ENCODE measurements at regions not wholly inside any gene's neighbourhood (a gene's known extent, or its start where the extent isn't known, plus 50 kb on each side); places are given as distances from the start of the nearest gene placed in this dataset.

DNA sequence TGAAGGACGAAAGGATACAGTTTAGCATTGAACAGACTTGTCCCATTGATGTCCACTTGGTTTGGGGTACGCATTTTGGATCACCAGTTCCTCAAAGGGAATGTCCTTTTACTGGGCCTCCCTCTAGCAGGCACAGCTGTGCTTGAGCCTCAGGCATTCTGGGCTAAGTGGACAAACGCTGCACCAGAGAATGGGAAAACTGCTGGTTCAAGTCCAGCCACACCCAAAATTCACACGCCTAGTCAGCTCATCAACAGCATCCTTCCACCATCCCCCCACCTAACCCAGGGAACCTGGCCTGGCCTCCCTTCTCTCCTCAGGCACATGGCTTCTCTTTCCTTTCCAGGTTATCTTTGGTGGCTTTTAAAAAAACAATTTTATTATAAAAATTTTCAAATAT, 59.1 kb upstream of the ALDH1A3 start:
- Mint-ChIP-seq H3K4me1 (no peaks in the 10 kb centered on the region), H3K27me3 (ENCODE audit: insufficient read depth, low read depth, poor library complexity) (no peaks in the 10 kb centered on the region), H3K4me3 (no peak overlapping the region), H3K9me3 (peaks cover 18% of the 10 kb centered on the region), H3K27ac (no peak overlapping the region), H3K36me3 (ENCODE audit: low read depth) (peaks cover 3% of the 10 kb centered on the region; the same call in 2 of the 3 replicates)
- Histone ChIP-seq H3K4me1 (ENCODE audit: insufficient read depth) (no peaks in the 10 kb centered on the region), H3K9me2 (ENCODE audit: insufficient read depth) (no peaks in the 10 kb centered on the region), H3K4me3 (no peak overlapping the region), H3K27ac (ENCODE audit: low read depth) (no peak overlapping the region), H3F3A (replicated peaks; ENCODE audit: low read depth) (no peaks in the 10 kb centered on the region), H3K27me3 (ENCODE audit: insufficient read depth) (no peaks in the 10 kb centered on the region), H3K79me2 (replicated peaks; ENCODE audit: insufficient read depth) (no peaks in the 10 kb centered on the region), H3K36me3 (ENCODE audit: insufficient read depth) (no peaks in the 10 kb centered on the region), H4K20me1 (replicated peaks; ENCODE audit: insufficient read depth) (no peaks in the 10 kb centered on the region), H3K4me2 (no peak overlapping the region), H2AFZ (no peak overlapping the region)
- TF ChIP-seq, protein P1, sequence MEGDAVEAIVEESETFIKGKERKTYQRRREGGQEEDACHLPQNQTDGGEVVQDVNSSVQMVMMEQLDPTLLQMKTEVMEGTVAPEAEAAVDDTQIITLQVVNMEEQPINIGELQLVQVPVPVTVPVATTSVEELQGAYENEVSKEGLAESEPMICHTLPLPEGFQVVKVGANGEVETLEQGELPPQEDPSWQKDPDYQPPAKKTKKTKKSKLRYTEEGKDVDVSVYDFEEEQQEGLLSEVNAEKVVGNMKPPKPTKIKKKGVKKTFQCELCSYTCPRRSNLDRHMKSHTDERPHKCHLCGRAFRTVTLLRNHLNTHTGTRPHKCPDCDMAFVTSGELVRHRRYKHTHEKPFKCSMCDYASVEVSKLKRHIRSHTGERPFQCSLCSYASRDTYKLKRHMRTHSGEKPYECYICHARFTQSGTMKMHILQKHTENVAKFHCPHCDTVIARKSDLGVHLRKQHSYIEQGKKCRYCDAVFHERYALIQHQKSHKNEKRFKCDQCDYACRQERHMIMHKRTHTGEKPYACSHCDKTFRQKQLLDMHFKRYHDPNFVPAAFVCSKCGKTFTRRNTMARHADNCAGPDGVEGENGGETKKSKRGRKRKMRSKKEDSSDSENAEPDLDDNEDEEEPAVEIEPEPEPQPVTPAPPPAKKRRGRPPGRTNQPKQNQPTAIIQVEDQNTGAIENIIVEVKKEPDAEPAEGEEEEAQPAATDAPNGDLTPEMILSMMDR (conservative IDR thresholded peaks at IDR 0.05; ENCODE audit: low read depth in 2 of 2): no peak
- TF ChIP-seq, protein P2, sequence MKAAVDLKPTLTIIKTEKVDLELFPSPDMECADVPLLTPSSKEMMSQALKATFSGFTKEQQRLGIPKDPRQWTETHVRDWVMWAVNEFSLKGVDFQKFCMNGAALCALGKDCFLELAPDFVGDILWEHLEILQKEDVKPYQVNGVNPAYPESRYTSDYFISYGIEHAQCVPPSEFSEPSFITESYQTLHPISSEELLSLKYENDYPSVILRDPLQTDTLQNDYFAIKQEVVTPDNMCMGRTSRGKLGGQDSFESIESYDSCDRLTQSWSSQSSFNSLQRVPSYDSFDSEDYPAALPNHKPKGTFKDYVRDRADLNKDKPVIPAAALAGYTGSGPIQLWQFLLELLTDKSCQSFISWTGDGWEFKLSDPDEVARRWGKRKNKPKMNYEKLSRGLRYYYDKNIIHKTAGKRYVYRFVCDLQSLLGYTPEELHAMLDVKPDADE (IDR thresholded peaks at IDR 0.05): no peak
- no peak for TF ChIP-seq ZNF114 (CRISPR knock-in tag; IDR thresholded peaks at IDR 0.05)
- TF ChIP-seq, protein P3, sequence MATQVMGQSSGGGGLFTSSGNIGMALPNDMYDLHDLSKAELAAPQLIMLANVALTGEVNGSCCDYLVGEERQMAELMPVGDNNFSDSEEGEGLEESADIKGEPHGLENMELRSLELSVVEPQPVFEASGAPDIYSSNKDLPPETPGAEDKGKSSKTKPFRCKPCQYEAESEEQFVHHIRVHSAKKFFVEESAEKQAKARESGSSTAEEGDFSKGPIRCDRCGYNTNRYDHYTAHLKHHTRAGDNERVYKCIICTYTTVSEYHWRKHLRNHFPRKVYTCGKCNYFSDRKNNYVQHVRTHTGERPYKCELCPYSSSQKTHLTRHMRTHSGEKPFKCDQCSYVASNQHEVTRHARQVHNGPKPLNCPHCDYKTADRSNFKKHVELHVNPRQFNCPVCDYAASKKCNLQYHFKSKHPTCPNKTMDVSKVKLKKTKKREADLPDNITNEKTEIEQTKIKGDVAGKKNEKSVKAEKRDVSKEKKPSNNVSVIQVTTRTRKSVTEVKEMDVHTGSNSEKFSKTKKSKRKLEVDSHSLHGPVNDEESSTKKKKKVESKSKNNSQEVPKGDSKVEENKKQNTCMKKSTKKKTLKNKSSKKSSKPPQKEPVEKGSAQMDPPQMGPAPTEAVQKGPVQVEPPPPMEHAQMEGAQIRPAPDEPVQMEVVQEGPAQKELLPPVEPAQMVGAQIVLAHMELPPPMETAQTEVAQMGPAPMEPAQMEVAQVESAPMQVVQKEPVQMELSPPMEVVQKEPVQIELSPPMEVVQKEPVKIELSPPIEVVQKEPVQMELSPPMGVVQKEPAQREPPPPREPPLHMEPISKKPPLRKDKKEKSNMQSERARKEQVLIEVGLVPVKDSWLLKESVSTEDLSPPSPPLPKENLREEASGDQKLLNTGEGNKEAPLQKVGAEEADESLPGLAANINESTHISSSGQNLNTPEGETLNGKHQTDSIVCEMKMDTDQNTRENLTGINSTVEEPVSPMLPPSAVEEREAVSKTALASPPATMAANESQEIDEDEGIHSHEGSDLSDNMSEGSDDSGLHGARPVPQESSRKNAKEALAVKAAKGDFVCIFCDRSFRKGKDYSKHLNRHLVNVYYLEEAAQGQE (IDR thresholded peaks at IDR 0.05; ENCODE audit: unreplicated experiment): no peak
- no peak for TF ChIP-seq CREB1 (CRISPR knock-in tag; IDR thresholded peaks at IDR 0.05; ENCODE audit: low read depth)
- TF ChIP-seq, protein P4, sequence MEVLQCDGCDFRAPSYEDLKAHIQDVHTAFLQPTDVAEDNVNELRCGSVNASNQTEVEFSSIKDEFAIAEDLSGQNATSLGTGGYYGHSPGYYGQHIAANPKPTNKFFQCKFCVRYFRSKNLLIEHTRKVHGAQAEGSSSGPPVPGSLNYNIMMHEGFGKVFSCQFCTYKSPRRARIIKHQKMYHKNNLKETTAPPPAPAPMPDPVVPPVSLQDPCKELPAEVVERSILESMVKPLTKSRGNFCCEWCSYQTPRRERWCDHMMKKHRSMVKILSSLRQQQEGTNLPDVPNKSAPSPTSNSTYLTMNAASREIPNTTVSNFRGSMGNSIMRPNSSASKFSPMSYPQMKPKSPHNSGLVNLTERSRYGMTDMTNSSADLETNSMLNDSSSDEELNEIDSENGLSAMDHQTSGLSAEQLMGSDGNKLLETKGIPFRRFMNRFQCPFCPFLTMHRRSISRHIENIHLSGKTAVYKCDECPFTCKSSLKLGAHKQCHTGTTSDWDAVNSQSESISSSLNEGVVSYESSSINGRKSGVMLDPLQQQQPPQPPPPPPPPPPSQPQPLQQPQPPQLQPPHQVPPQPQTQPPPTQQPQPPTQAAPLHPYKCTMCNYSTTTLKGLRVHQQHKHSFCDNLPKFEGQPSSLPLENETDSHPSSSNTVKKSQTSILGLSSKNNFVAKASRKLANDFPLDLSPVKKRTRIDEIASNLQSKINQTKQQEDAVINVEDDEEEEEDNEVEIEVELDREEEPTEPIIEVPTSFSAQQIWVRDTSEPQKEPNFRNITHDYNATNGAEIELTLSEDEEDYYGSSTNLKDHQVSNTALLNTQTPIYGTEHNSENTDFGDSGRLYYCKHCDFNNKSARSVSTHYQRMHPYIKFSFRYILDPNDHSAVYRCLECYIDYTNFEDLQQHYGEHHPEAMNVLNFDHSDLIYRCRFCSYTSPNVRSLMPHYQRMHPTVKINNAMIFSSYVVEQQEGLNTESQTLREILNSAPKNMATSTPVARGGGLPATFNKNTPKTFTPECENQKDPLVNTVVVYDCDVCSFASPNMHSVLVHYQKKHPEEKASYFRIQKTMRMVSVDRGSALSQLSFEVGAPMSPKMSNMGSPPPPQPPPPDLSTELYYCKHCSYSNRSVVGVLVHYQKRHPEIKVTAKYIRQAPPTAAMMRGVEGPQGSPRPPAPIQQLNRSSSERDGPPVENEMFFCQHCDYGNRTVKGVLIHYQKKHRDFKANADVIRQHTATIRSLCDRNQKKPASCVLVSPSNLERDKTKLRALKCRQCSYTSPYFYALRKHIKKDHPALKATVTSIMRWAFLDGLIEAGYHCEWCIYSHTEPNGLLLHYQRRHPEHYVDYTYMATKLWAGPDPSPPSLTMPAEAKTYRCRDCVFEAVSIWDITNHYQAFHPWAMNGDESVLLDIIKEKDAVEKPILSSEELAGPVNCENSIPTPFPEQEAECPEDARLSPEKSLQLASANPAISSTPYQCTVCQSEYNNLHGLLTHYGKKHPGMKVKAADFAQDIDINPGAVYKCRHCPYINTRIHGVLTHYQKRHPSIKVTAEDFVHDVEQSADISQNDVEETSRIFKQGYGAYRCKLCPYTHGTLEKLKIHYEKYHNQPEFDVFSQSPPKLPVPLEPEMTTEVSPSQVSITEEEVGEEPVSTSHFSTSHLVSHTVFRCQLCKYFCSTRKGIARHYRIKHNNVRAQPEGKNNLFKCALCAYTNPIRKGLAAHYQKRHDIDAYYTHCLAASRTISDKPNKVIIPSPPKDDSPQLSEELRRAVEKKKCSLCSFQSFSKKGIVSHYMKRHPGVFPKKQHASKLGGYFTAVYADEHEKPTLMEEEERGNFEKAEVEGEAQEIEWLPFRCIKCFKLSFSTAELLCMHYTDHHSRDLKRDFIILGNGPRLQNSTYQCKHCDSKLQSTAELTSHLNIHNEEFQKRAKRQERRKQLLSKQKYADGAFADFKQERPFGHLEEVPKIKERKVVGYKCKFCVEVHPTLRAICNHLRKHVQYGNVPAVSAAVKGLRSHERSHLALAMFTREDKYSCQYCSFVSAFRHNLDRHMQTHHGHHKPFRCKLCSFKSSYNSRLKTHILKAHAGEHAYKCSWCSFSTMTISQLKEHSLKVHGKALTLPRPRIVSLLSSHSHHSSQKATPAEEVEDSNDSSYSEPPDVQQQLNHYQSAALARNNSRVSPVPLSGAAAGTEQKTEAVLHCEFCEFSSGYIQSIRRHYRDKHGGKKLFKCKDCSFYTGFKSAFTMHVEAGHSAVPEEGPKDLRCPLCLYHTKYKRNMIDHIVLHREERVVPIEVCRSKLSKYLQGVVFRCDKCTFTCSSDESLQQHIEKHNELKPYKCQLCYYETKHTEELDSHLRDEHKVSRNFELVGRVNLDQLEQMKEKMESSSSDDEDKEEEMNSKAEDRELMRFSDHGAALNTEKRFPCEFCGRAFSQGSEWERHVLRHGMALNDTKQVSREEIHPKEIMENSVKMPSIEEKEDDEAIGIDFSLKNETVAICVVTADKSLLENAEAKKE (CRISPR knock-in tag; IDR thresholded peaks at IDR 0.05): no peak
- no peak for TF ChIP-seq POLR2AphosphoS5 (IDR thresholded peaks at IDR 0.05; ENCODE audit: low read depth)
- no peak for TF ChIP-seq STAT1 (IDR thresholded peaks at IDR 0.05; ENCODE audit: unreplicated experiment)
- no peak for TF ChIP-seq ZNF331 (CRISPR knock-in tag; IDR thresholded peaks at IDR 0.05; ENCODE audit: low read depth)
- TF ChIP-seq NANOG (IDR thresholded peaks at IDR 0.05; ENCODE audit: borderline replicate concordance): no peak
- TF ChIP-seq EZH2phosphoT487 (IDR thresholded peaks at IDR 0.05; ENCODE audit: unreplicated experiment): no peak
- TF ChIP-seq EZH2 (IDR thresholded peaks at IDR 0.05; ENCODE audit: low read depth, unreplicated experiment): no peak
- TF ChIP-seq JUNB (IDR thresholded peaks at IDR 0.05; ENCODE audit: unreplicated experiment): no peak
- no peak for DNase-seq (ENCODE audit: low spot score)
- no peak for ATAC-seq

Data from GM23338 (cell line).